Spinal cord (tissue), 9 donors: ENCODE measurements at regions not wholly inside any gene's neighbourhood (a gene's known extent, or its start where the extent isn't known, plus 50 kb on each side); places are given as distances from the start of the nearest gene placed in this dataset.
A peak's percentile ranks its signal among the peaks of the same experiment; 100 is the strongest.

ENCODE experiments used
- DNase-seq, 6 donors: peaks; one replicate each; pipeline versions ENCODE4 v3.0.0 to v3.0.0-alpha.2; 2013 to 2015; ENCODE audit warnings: low spot score in 6 of 6, low read depth in 4 of 6
- H3K27ac ChIP-seq: one replicate; pipeline ENCODE4 v1.5.1; 2013; ENCODE audit warnings: low read depth, low read length, control low read depth
- H3K27me3 ChIP-seq: one replicate; pipeline ENCODE4 v1.6.1; 2013; ENCODE audit warnings: low read length; ENCODE audit not compliant: control insufficient read depth, insufficient read depth
- H3K36me3 ChIP-seq: one replicate; pipeline ENCODE4 v1.6.1; 2013; ENCODE audit warnings: low read length; ENCODE audit not compliant: control insufficient read depth, insufficient read depth
- H3K4me1 ChIP-seq: one replicate; pipeline ENCODE4 v1.6.1; 2013; ENCODE audit warnings: low read length; ENCODE audit not compliant: control insufficient read depth, insufficient read depth
- H3K4me3 ChIP-seq: one replicate; pipeline ENCODE4 v1.5.1; 2013; ENCODE audit warnings: low read depth, low read length, control low read depth
- H3K9me3 ChIP-seq: one replicate; pipeline ENCODE4 v1.6.1; 2013; ENCODE audit warnings: low read length; ENCODE audit not compliant: control insufficient read depth, insufficient read depth
- WGBS: methylation state at CpG from one replicate; pipeline ENCODE4 v1.1.5; 2013; ENCODE audit warnings: missing lambda C conversion rate; ENCODE audit not compliant: insufficient coverage; 5-methylcytosine and 5-hydroxymethylcytosine counted together
- donor health status: healthy.

DNA sequence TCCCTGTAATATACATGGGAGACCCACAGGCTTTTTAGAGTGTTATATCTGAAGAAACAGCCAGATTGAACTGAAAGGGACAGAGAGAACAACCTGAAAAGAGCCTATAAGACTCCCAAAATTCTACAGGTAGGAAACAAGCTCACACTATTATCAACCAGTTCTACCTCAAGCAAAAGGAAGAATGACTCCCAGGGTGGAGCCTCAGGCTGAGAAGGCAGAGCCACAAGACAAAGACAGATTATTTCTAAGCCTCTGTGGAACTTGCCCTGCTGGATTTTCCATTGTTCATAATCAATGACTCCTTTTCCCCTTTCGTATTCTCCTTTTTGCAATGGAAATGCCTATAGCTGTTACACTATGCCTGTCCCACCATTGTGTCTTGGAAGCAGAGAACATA lies 95.1 kb upstream of the LMCD1 start:
- WGBS, result no CpG with 5 or more reads among the region's 1 CpG
- Histone ChIP-seq H3K36me3 (no peaks in the 10 kb centered on the region), H3K9me3 (peaks cover 5% of the 10 kb centered on the region), H3K27me3 (no peaks in the 10 kb centered on the region), H3K27ac (no peak overlapping the region), H3K4me3 (no peak overlapping the region), H3K4me1 (no peaks in the 10 kb centered on the region)
- DNase-seq, result no peak

DNA sequence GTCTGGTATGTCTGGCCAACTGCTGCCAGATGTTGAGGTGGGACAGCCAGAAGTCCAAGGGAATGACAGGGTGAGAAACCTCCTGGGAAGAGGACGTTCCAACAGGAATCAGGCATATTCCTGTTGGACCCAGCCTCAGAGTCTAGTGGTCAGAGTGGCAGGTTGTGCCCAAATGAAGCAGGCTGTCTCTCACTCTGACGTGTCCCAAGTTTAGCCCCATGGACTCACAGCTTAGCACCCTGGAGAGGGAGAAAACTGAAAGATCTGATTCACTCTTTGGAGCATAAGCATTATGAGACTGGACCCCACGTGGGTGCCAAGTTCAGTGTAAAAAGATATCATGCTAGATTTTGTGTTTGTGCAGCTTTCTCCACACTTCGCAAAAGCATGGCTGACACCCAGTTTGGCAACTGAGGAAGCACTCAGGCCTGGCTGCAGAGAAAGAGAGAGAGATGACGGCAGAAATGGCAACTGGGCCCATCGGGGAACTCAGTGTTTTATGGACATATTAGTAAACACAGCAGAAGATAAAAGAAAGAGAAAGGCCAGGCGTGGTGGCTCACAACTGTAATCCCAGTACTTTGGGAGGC lies 88.2 kb upstream of the LMCD1 start:
- H3K4me3 ChIP-seq, result no peak overlapping the region
- WGBS, result 91% methylated on average over 7 of the region's 7 CpGs

DNA sequence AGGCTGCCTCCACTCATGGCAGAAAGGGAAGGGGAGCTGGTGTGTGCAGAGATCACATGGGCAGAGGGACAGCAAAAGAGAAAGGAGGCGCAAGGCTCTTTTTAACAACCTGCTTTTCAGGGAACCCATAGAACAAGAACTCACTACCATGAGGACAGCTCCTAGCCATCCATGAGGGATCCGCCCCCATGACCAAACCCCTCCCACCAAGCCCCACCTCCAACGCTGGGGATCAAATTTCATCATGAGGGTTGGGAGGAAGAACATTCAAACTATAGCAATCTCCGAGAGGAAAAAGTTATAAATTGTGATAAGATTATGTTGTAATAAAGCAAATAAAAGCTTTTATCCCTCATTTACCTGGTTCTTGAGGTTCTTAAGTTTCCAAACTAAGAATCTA lies 84.7 kb upstream of the LMCD1 start:
- H3K36me3 ChIP-seq, result no peaks in the 10 kb centered on the region
- no peaks in the 10 kb centered on the region for H3K27me3 ChIP-seq
- no peak overlapping the region for H3K4me3 ChIP-seq
- no CpG with 5 or more reads among the region's 4 CpGs for WGBS
- H3K4me1 ChIP-seq, result no peaks in the 10 kb centered on the region
- no peak overlapping the region for H3K27ac ChIP-seq
- H3K9me3 ChIP-seq, result no peaks in the 10 kb centered on the region
- DNase-seq, result no peak

More for the DNA sequence above, 88.2 kb upstream of the LMCD1 start:
- Histone ChIP-seq H3K27me3 (no peaks in the 10 kb centered on the region), H3K9me3 (no peaks in the 10 kb centered on the region), H3K4me1 (no peaks in the 10 kb centered on the region), H3K36me3 (no peaks in the 10 kb centered on the region), H3K27ac (no peak overlapping the region)
- no peak for DNase-seq

- Histone ChIP-seq H3K36me3 (no peaks in the 10 kb centered on the region), H3K4me1 (no peaks in the 10 kb centered on the region), H3K27ac (no peak overlapping the region), H3K27me3 (no peaks in the 10 kb centered on the region), H3K4me3 (no peak overlapping the region), H3K9me3 (peaks cover 5% of the 10 kb centered on the region)
- no peak for DNase-seq
- 100% methylated on average over 1 of the region's 2 CpGs for WGBS
Observed at GRCh38 chr3:8420612-8421011, 81.0 kb upstream of the LMCD1 start.

DNA sequence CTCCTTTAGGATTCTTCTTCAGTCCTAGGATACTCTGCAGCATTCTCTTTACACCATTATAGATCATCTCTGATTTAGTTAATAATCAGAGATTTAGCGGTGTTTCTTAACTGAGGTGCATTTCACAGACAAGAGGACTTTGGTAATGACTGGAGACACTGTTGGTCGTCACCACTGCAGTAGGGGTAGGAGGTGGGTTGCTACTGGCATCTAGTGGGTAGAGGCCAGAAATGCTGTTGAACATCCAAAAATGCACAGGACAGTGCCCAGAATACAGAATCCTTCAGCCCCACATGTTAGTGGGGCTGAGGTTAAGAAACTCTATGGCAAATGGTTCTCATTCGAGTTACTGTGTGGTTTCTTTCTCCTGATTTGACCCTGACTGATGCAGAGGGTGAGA lies 80.4 kb upstream of the LMCD1 start:
- Histone ChIP-seq H3K4me3 (no peak overlapping the region), H3K27me3 (no peaks in the 10 kb centered on the region), H3K36me3 (no peaks in the 10 kb centered on the region), H3K27ac (no peak overlapping the region), H3K4me1 (no peaks in the 10 kb centered on the region), H3K9me3 (peaks cover 5% of the 10 kb centered on the region)
- WGBS, result 55% methylated on average over 2 of the region's 3 CpGs
- peak in 1 of 6 donors; percentile 63 for DNase-seq

GRCh38 chr3:8421711-8422110 lies 79.9 kb upstream of the LMCD1 start:
- DNase-seq, result no peak
- H3K27me3 ChIP-seq, result no peaks in the 10 kb centered on the region
- no peaks in the 10 kb centered on the region for H3K36me3 ChIP-seq
- no peaks in the 10 kb centered on the region for H3K4me1 ChIP-seq
- H3K9me3 ChIP-seq, result peaks cover 5% of the 10 kb centered on the region
- no peak overlapping the region for H3K4me3 ChIP-seq
- WGBS, result 100% methylated on average over 1 of the region's 4 CpGs
- H3K27ac ChIP-seq, result no peak overlapping the region

DNA sequence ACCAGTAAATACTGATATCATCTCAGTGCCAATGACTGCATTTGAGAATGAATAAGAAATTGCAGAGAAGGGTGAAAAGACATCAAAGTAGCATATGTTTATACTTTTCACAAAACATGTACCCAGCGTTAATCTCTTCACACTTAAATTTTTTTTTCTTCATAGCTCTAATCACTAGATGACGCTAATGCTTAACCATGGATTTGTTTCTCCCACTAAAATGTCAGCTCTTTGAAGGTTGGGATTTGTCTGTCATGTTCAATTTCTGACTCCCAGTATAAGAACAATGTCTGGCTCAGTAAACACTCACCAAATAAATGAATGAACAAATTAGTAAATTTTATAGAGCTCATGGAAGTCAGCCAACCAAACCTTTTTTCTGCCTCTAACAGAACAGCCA lies 78.3 kb upstream of the LMCD1 start:
- Histone ChIP-seq H3K27ac (no peak overlapping the region), H3K36me3 (no peaks in the 10 kb centered on the region), H3K27me3 (no peaks in the 10 kb centered on the region), H3K4me3 (no peak overlapping the region), H3K9me3 (peaks cover 5% of the 10 kb centered on the region), H3K4me1 (no peaks in the 10 kb centered on the region)
- DNase-seq, result no peak
- no CpG with 5 or more reads among the region's 2 CpGs for WGBS

DNA sequence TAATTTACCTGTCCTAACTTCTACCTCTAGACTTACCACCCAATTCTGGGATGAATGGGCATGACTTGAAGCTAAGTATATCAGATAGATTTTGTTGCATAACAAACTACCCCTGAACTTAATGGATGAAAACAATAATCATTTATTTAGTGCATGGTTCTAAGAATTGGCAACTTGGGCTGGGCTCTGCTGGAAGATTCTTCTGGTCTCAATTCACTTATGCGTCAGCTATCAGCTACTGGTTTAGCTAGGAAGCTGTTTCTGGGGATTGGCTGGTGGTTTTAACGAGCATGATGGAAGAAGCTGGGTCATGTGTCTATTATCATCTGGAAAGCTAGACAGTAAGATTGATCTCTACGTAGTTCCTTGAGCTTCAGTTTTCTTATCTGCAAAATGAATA lies 77.3 kb upstream of the LMCD1 start:
- Histone ChIP-seq H3K27me3 (no peaks in the 10 kb centered on the region), H3K4me1 (no peaks in the 10 kb centered on the region), H3K27ac (no peak overlapping the region), H3K36me3 (no peaks in the 10 kb centered on the region), H3K9me3 (peaks cover 5% of the 10 kb centered on the region), H3K4me3 (no peak overlapping the region)
- no peak for DNase-seq
- WGBS, result 100% methylated on average over 1 of the region's 3 CpGs

- Histone ChIP-seq H3K27ac (no peak overlapping the region), H3K9me3 (no peaks in the 10 kb centered on the region), H3K4me3 (no peak overlapping the region), H3K36me3 (no peaks in the 10 kb centered on the region), H3K4me1 (peaks cover under 1% of the 10 kb centered on the region), H3K27me3 (no peaks in the 10 kb centered on the region)
- no peak for DNase-seq
- 85% methylated on average over 5 of the region's 8 CpGs for WGBS
Observed at GRCh38 chr3:8436661-8437287, 64.8 kb upstream of the LMCD1 start.

DNA sequence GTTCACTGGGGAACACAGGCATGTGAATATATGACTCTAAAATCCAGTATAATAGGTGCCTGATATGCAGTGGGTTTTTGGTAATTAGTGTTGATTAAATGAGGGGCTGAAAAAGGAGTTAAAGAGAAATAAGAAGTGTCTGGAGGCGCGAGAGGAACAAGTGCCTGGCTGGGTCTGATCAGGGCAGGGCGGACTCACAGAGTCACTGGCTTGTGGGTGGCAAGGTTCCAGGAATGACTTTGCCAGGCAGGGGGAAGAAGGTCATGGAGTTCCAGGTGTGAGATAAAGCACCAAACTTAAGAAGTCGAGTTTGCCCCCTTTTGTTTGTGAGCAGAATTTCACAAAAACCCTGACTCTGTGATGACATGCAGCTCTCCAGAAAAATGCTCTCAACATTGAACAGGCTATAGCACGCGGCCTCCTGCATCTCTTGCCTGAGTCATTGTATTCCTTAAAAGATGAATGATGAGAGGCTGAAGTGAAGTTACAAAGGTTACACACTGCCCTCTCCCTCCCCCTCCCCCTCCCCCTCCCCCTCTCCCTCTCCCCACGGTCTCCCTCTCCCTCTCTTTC lies 63.0 kb upstream of the LMCD1 start:
- Histone ChIP-seq H3K27ac (no peak overlapping the region), H3K9me3 (no peaks in the 10 kb centered on the region), H3K4me3 (no peak overlapping the region), H3K4me1 (peaks cover 10% of the 10 kb centered on the region), H3K36me3 (no peaks in the 10 kb centered on the region), H3K27me3 (no peaks in the 10 kb centered on the region)
- WGBS, result 89% methylated on average over 4 of the region's 7 CpGs
- no peak for DNase-seq
